ENCODE measurements at regions not wholly inside any gene's neighbourhood (a gene's known extent, or its start where the extent isn't known, plus 50 kb on each side); places are given as distances from the start of the nearest gene placed in this dataset.

- Histone ChIP-seq H3K27ac (ENCODE audit: insufficient read depth, low read length) (no peak overlapping the region), H3K4ac (ENCODE audit: low read depth, low read length) (no peak overlapping the region), H4K20me1 (ENCODE audit: insufficient read depth, low read length) (no peaks in the 10 kb centered on the region), H3K56ac (ENCODE audit: extremely low read depth, insufficient read depth, low read length) (no peak overlapping the region), H3K79me1 (ENCODE audit: low read depth in 1 of 2, low read length in 2 of 2) (no peaks in the 10 kb centered on the region), H3K4me2 (ENCODE audit: low read depth, low read length) (no peak overlapping the region), H3K14ac (replicated peaks; ENCODE audit: low read depth, low read length) (no peak overlapping the region), H3K23ac (ENCODE audit: low read depth, low read length) (no peak overlapping the region), H3K27me3 (ENCODE audit: control insufficient read depth, insufficient read depth, low read length) (peaks cover 37% of the 10 kb centered on the region), H2BK20ac (ENCODE audit: low read depth, low read length) (no peak overlapping the region), H3K9me3 (ENCODE audit: control insufficient read depth, insufficient read depth, low read length) (no peaks in the 10 kb centered on the region), H2BK5ac (ENCODE audit: low read depth, low read length, poor library complexity, severe bottlenecking) (no peak overlapping the region), H4K5ac (ENCODE audit: low read depth, low read length) (no peak overlapping the region), H3K18ac (ENCODE audit: low read depth, low read length) (no peak overlapping the region), H3K4me3 (ENCODE audit: insufficient read depth, low read depth, low read length) (no peak overlapping the region), H2BK15ac (ENCODE audit: low read depth, low read length) (no peak overlapping the region), H2AK5ac (ENCODE audit: low read depth, low read length) (no peak overlapping the region), H2BK120ac (ENCODE audit: low read depth, low read length) (no peak overlapping the region), H4K8ac (ENCODE audit: low read depth in 2 of 2, low read length in 2 of 2) (no peak overlapping the region), H4K91ac (ENCODE audit: insufficient read depth, low read depth, low read length) (no peak overlapping the region), H3K9ac (ENCODE audit: low read depth, low read length) (no peak overlapping the region), H3K9me1 (ENCODE audit: insufficient read depth, low read length) (no peaks in the 10 kb centered on the region), H2AFZ (replicated peaks; ENCODE audit: low read length, poor library complexity) (no peak overlapping the region), H3K36me3 (ENCODE audit: control insufficient read depth, insufficient read depth, low read length) (no peaks in the 10 kb centered on the region), H2AK9ac (replicated peaks; ENCODE audit: low read depth, low read length, poor library complexity) (no peak overlapping the region), H3K4me1 (ENCODE audit: control insufficient read depth, insufficient read depth, low read length) (no peaks in the 10 kb centered on the region)
- DNase-seq = no peak
- TF ChIP-seq MXI1 (IDR thresholded peaks at IDR 0.05; ENCODE audit: borderline replicate concordance, low read depth, low read length) (no peak), CTCF (conservative IDR thresholded peaks at IDR 0.05; ENCODE audit: low read depth, low read length) (no peak), MAZ (IDR thresholded peaks at IDR 0.05; ENCODE audit: borderline replicate concordance, low read depth, low read length) (no peak), RAD21 (IDR thresholded peaks at IDR 0.05; ENCODE audit: low read length) (no peak)
- BruUV-seq (replicated peaks) = no TSS peak
- POLR2A ChIA-PET (ENCODE audit: unreplicated experiment) = no interaction called here
- dilution Hi-C loops (cut with HindIII; ENCODE audit: low sequenced_read_pairs, unreplicated experiment) = no loop called here
- in situ Hi-C loops (cut with MboI; ENCODE audit: low sequenced_read_pairs) = no loop called here
- intact Hi-C loops (cut with micrococcal nuclease) = no loop called here
- no peak for ATAC-seq (ENCODE audit: low read depth)
- CTCF ChIA-PET = no interaction called here
Observed at GRCh38 chr20:23212011-23212410, 125.9 kb upstream of the CD93 start.
